Tibial artery (tissue), 4 donors: ENCODE measurements at regions not wholly inside any gene's neighbourhood (a gene's known extent, or its start where the extent isn't known, plus 50 kb on each side); places are given as distances from the start of the nearest gene placed in this dataset.

Experiments
- DNase-seq, 2 donors: peaks; one replicate each; pipeline ENCODE4 v3.0.0-alpha.2; 2019
- H3K27ac ChIP-seq, 2 donors: fragments of 200-600 bp; sonication (generic) in 1 of 2; 1 replicate in 1 of 2; 2 replicates in 1 of 2; pipeline ENCODE4 v1.5.1; 2018 to 2019; ENCODE audit warnings: mild to moderate bottlenecking in 1 of 2
- H3K27me3 ChIP-seq, 2 donors: fragments of 200-600 bp; sonication (generic) in 1 of 2; one replicate each; pipeline versions ENCODE4 v1.5.1 to v1.6.0; 2016 to 2019
- H3K36me3 ChIP-seq, 3 donors: fragments of 200-600 bp; sonication (generic) in 2 of 3; one replicate each; pipeline ENCODE4 v1.5.1; 2016 to 2019; ENCODE audit warnings: mild to moderate bottlenecking in 2 of 3
- H3K4me1 ChIP-seq, 4 donors: fragments of 200-600 bp; sonication (generic) in 2 of 4; 1 replicate in 3 of 4; 2 replicates in 1 of 4; pipeline ENCODE4 v1.5.1; 2016 to 2019
- H3K4me3 ChIP-seq, 2 donors: fragments of 200-600 bp; sonication (generic) in 1 of 2; 1 replicate in 1 of 2; 2 replicates in 1 of 2; pipeline ENCODE4 v1.5.1; 2018 to 2019; ENCODE audit warnings: mild to moderate bottlenecking in 2 of 2
- H3K9me3 ChIP-seq, 3 donors: fragments of 200-600 bp; sonication (generic) in 1 of 3; one replicate each; pipeline ENCODE4 v1.5.1; 2016 to 2019
- intact Hi-C: fragments of 100-400 bp; cut with DNase I; formaldehyde crosslinking; loops from one replicate; pipeline ENCODE4 v1.15.0; 2023; ENCODE audit warnings: low total_unique reads
- TF ChIP-seq, protein P1 (sequence below), 2 experiments: fragments of 200-600 bp in 1 of 2; fragments of 450-650 bp in 1 of 2; IDR thresholded peaks; one replicate each; pipeline ENCODE4 v1.5.1; 2017 to 2019; ENCODE audit warnings: antibody characterized with exemption in 2 of 2, mild to moderate bottlenecking in 1 of 2, moderate library complexity in 1 of 2

DNA sequence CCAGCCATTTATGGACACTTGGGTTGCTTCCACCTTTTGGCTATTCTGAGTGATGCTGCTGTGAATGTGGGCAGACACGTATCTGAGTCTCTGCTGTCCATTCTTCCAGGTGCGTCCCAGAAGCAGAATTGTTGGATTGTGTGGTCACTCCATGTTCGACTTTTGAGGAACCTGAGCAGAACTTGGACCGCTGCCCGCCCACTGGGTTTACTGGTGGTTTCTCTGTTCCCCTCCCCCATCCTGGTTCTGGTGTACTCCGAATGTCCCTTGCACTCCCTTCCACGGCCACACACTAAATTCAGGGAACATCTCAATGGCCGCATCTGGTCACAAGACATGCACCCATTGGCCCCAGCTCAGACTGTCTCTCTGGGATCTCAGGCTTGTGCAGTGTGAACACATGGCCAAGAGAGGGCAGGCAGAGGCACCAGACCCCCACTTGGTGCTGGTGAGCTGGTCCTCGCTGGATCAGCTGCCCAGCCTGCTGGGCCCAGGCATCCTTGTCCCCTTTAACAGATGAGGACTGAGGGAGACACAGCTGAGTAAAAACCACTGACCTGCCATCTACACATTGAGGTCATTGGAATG lies 565.1 kb downstream of the NPHP4 start:
- Histone ChIP-seq H3K9me3 (no peaks in the 10 kb centered on the region), H3K36me3 (no peaks in the 10 kb centered on the region), H3K4me1 (no peaks in the 10 kb centered on the region), H3K4me3 (no peak overlapping the region), H3K27ac (no peak overlapping the region), H3K27me3 (peaks cover 0 to 70% of the 10 kb centered on the region in 2 donors)
- DNase-seq = no peak
- TF ChIP-seq, protein P1, sequence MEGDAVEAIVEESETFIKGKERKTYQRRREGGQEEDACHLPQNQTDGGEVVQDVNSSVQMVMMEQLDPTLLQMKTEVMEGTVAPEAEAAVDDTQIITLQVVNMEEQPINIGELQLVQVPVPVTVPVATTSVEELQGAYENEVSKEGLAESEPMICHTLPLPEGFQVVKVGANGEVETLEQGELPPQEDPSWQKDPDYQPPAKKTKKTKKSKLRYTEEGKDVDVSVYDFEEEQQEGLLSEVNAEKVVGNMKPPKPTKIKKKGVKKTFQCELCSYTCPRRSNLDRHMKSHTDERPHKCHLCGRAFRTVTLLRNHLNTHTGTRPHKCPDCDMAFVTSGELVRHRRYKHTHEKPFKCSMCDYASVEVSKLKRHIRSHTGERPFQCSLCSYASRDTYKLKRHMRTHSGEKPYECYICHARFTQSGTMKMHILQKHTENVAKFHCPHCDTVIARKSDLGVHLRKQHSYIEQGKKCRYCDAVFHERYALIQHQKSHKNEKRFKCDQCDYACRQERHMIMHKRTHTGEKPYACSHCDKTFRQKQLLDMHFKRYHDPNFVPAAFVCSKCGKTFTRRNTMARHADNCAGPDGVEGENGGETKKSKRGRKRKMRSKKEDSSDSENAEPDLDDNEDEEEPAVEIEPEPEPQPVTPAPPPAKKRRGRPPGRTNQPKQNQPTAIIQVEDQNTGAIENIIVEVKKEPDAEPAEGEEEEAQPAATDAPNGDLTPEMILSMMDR (IDR thresholded peaks at IDR 0.05) = no peak
- intact Hi-C loops = no loop called here

DNA sequence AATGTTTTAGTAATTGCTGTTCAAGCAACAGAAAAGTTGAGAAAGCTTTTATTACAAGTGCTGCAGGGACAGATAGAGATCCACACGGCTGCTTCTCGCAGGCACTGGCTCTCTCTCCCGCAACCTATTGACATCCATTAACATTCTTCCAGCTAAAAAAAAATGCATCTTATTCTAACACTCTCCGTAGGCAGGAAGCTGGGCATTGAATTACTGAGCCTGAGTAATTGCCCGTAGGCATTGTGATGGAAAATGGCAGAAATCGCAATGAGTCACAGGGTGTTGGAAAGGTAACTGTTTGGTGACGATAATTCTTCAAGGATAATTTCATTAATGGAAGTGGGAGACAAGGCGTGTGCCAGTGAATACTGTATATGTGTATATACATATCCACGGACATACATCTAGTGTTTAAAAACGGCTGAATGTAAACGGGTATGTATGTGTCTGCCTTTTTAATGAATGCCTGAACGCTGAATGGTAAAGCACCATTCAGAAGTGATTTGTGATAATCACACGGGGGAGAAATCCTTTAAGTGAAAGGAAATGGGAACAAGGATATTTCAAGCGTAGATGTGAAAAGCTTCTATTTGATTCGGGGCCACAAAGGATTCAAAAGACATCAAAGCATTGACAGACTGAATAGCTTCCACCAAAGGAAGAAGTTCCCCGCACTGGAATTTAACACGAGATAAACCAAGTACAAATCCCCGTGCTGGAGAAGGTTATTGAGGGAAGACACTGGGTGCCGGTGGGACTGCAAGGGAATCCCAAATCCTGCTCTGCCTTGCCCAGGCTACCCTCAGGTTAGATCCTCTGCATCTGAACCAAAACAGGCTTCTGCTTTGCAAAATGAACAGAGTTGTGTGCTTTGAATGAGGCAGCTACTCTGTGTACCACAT lies 567.2 kb downstream of the NPHP4 start:
- Histone ChIP-seq H3K36me3 (no peaks in the 10 kb centered on the region), H3K4me3 (no peak overlapping the region), H3K27me3 (peaks cover 0 to 62% of the 10 kb centered on the region in 2 donors), H3K9me3 (no peaks in the 10 kb centered on the region), H3K27ac (no peak overlapping the region), H3K4me1 (no peaks in the 10 kb centered on the region)
- TF ChIP-seq, protein P1 (IDR thresholded peaks at IDR 0.05) = no peak
- no peak for DNase-seq
- intact Hi-C loops = no loop called here

DNA sequence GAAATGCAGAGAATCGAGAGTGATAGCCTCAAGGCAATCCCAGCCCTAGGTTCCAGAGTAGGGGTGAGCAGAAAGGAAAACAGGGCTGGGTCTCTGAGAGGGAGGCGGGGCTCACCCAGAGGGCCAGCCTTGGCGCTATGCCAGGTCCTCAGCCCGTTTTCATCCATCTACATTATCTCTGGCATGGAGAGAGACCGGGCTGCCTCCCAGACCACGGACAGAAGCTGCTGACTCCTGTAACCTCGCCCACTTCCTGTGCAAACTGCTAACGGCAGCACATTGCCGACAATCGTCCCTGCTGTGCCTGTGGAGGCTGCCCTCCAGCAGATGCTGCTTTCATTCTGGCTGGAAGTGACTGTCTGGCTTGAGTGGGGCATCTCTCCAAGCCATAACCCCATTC lies 569.1 kb downstream of the NPHP4 start:
- Histone ChIP-seq H3K4me1 (no peaks in the 10 kb centered on the region), H3K4me3 (no peak overlapping the region), H3K36me3 (no peaks in the 10 kb centered on the region), H3K27me3 (peaks cover 0 to 46% of the 10 kb centered on the region in 2 donors), H3K9me3 (no peaks in the 10 kb centered on the region), H3K27ac (no peak overlapping the region)
- intact Hi-C loops = no loop called here
- TF ChIP-seq, protein P1 (IDR thresholded peaks at IDR 0.05) = no peak
- no peak for DNase-seq

DNA sequence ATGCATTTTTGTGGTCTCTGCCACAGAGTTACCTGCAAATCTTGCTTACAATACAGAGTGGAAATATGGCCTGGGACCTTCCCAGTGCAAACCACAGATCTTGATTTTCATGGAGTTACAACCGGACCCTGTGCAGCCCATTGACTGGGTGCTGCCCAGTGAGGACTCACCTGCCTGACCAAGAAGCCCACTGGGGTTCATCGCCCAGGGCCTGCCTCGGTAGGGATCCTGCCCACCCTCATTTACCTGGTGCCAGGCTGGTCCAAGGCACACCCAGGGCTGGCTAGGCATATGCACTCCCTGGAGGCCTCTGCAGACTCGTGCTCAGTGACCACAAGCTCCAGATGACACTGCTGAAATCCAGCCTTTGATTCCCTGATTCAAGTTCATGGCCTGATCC lies 572.7 kb downstream of the NPHP4 start:
- H3K9me3 ChIP-seq = no peaks in the 10 kb centered on the region
- no peak for DNase-seq
- H3K27ac ChIP-seq = no peak overlapping the region
- peaks cover 0 to 21% of the 10 kb centered on the region in 2 donors for H3K27me3 ChIP-seq
- TF ChIP-seq, protein P1 (IDR thresholded peaks at IDR 0.05) = no peak
- no peak overlapping the region for H3K4me3 ChIP-seq
- H3K4me1 ChIP-seq = no peaks in the 10 kb centered on the region
- intact Hi-C loops = no loop called here
- H3K36me3 ChIP-seq = no peaks in the 10 kb centered on the region

DNA sequence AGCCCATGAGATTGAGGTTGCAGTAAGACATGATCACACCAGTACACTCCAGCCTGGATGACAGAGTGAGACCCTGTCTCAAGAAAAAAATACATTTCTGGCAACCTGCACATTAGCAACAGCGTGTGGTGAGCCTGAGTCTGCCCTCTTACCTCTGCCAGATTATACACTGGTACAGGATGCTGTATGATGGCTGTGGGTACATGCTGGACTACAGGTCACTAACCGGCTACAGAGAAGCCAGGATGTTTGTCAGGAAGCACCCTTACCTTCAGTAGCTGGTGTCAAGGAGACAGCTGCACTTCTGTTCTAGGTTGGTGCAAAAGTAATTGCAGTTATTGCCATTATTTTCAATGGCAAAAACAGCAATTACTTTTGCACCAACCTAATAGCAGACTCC lies 575.7 kb downstream of the NPHP4 start:
- Histone ChIP-seq H3K4me1 (no peaks in the 10 kb centered on the region), H3K4me3 (no peak overlapping the region), H3K27ac (no peak overlapping the region), H3K36me3 (no peaks in the 10 kb centered on the region), H3K9me3 (no peaks in the 10 kb centered on the region), H3K27me3 (no peaks in the 10 kb centered on the region)
- DNase-seq = no peak
- intact Hi-C loops = no loop called here
- TF ChIP-seq, protein P1 (IDR thresholded peaks at IDR 0.05) = no peak
